GM12873 (cell line): ENCODE measurements at regions not wholly inside any gene's neighbourhood (a gene's known extent, or its start where the extent isn't known, plus 50 kb on each side); places are given as distances from the start of the nearest gene placed in this dataset.

Experiments used
- TF ChIP-seq, protein P1 (sequence below): IDR thresholded peaks from 2 replicates; pipeline ENCODE4 v1.5.1; 2012; ENCODE audit warnings: low read depth, mild to moderate bottlenecking, moderate library complexity, low read length, control low read depth; ENCODE audit not compliant: insufficient read depth; ENCODE audit errors: missing control alignments

DNA sequence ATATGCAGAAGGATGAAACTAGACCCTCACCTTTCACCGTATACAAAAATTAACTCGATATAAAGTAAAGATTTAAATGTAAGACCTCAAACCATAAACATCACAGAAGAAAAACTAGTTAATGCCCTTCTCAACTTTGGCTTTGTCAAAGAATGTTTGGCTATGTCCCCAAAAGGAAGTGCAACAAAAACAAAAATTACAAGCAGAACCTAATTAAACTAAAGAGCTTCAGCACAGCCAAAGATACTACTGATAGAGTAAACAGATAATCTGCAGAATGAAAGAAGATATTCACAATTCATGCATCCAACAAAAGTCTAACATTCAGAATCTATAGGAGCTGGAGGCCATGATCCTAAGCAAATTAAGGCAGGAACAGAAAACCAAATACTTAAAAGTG lies 824.6 kb upstream of the NEGR1 start:
- TF ChIP-seq, protein P1, sequence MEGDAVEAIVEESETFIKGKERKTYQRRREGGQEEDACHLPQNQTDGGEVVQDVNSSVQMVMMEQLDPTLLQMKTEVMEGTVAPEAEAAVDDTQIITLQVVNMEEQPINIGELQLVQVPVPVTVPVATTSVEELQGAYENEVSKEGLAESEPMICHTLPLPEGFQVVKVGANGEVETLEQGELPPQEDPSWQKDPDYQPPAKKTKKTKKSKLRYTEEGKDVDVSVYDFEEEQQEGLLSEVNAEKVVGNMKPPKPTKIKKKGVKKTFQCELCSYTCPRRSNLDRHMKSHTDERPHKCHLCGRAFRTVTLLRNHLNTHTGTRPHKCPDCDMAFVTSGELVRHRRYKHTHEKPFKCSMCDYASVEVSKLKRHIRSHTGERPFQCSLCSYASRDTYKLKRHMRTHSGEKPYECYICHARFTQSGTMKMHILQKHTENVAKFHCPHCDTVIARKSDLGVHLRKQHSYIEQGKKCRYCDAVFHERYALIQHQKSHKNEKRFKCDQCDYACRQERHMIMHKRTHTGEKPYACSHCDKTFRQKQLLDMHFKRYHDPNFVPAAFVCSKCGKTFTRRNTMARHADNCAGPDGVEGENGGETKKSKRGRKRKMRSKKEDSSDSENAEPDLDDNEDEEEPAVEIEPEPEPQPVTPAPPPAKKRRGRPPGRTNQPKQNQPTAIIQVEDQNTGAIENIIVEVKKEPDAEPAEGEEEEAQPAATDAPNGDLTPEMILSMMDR: no peak

DNA sequence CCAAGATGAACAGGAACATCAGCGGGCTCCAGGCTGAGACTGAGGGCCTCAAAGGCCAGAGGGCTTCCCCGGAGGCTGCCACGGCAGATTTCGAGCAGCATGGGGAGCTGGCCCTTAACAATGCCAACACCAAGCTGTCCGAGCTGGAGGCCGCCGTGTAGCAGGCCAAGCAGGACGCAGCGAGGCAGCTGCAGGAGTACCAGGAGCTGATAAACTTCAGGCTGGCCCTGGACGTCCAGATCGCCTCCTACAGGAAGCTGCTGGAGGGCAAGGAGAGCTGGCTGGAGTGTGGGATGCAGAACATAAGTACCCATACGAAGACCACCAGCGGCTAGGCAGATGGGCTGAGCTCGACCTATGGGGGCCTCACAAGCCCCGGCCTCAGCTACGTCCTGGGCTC lies 823.4 kb upstream of the NEGR1 start:
- TF ChIP-seq, protein P1: no peak

DNA sequence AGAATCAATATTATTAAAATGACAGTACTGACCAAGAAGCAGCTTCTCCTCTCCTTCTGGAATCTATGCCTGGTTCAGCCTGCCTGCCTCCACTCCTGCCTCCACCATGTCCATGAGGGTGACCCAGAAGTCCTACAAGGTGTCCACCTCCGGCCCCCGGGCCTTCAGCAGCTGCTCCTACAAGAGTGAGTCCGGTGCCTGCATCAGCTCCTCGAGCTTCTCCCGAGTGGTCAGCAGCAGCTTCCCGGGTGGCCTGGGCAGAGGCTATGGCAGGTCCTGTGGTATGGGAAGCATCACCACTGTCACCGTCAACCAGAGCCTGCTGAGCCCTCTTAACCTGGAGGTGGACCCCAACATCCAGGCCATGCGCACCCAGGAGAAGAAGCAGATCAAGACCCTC lies 822.4 kb upstream of the NEGR1 start:
- TF ChIP-seq, protein P1: no peak

DNA sequence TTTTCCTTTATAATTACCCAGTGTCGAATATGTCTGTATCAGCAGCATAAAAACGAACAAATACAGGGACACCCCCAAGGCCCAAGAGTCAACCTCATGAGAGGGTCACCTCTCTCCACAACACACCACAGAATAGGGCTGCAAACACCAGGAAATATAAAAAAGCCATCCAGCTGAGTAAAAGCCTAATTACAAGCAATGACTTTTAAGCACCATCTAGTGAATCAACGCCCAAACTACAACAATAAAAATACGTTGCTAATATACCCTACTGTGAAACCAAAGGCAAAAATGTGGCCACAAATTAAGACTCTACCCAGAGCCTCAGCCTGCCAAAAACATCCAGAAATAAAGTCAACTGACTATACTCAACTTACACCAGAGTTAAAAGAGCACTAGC lies 817.9 kb upstream of the NEGR1 start:
- TF ChIP-seq, protein P1: no peak

DNA sequence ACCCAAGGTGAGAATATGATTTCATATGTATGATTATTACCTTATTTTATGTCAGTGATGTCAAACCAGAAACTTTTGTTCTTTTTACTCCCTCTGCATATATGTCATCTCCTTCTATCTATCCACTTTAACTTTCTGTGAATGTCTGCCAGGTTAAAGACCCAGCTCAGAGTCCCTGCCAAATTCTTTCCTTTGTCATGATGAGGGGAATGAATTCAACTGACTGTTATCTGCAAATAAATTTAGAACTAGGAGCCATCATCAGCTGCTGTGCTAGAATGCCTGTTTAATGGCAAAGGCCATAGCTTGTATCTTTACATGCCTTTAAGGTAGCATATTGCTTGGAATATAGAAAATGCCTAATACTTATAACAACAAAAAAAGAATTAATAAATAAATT lies 815.6 kb upstream of the NEGR1 start:
- TF ChIP-seq, protein P1: no peak

DNA sequence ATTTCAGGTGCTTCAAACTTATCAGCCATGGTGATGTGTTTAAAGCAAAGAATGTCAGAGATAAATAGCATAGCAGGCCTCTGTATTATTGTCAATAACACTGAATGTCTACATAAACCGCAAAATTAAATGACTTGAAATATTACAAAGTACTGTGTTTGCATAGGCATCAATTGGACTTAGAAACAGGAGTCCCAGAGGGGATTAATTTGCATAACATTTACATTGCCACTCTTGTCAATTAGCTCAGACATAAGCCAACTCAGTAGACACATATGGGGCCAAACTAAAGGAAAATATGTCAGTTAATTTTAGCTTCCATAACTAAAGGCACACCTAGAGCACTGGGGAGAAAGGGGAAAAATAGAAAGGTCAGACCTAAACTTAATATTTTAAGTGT lies 814.5 kb upstream of the NEGR1 start:
- TF ChIP-seq, protein P1: no peak

DNA sequence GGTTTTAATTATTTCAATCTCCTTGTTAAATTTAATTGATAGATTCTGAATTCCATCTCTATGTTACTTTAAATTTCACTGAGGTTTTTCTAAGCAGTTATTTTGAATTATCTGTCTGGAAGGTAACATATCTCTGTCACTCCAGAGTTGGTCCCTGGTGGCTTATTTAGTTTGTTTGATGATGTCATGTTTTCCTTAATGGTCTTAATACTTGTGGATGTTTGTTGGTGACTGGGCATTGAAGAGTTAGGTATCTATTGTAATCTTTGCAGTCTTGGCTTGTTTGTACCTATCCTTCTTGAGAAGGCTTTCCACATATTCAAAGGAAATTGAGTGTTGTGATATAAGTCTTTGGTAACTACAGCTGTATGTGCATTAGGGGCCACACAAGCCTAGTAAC lies 810.0 kb upstream of the NEGR1 start:
- TF ChIP-seq, protein P1: no peak
